GM19238 (cell line): ENCODE measurements at regions not wholly inside any gene's neighbourhood (a gene's known extent, or its start where the extent isn't known, plus 50 kb on each side); places are given as distances from the start of the nearest gene placed in this dataset.

ENCODE experiments used
- DNase-seq: peaks from one replicate; pipeline ENCODE4 v3.0.0; 2011; ENCODE audit warnings: low spot score; ENCODE audit not compliant: insufficient read length

GRCh38 chr9:85263288-85263687, 478.5 kb downstream of the AGTPBP1 start:
- DNase-seq, result no peak

GRCh38 chr9:85262333-85262732, 479.4 kb downstream of the AGTPBP1 start:
- DNase-seq, result no peak

GRCh38 chr9:85260275-85260845, 481.4 kb downstream of the AGTPBP1 start:
- DNase-seq, result no peak

- peak; percentile 23 for DNase-seq
Measured at GRCh38 chr9:85258823-85259370, 482.9 kb downstream of the AGTPBP1 start.

- DNase-seq, result no peak
Measured at GRCh38 chr9:85258236-85258635, 483.5 kb downstream of the AGTPBP1 start.

- DNase-seq, result no peak
Measured at GRCh38 chr9:85249313-85249621, 492.5 kb downstream of the AGTPBP1 start.

GRCh38 chr9:85248514-85249312, 493.0 kb downstream of the AGTPBP1 start:
- no peak for DNase-seq

- DNase-seq, result no peak
Measured at GRCh38 chr9:85246541-85246940, 495.2 kb downstream of the AGTPBP1 start.

GRCh38 chr9:85244856-85245255, 496.9 kb downstream of the AGTPBP1 start:
- DNase-seq, result no peak

GRCh38 chr9:85243977-85244376, 497.8 kb downstream of the AGTPBP1 start:
- no peak for DNase-seq

GRCh38 chr9:85237478-85237877, 504.3 kb downstream of the AGTPBP1 start:
- no peak for DNase-seq

GRCh38 chr9:85230081-85230480, 511.7 kb downstream of the AGTPBP1 start:
- DNase-seq, result no peak

- no peak for DNase-seq
Measured at GRCh38 chr9:85228111-85228855, 513.5 kb downstream of the AGTPBP1 start.

- DNase-seq, result no peak
Measured at GRCh38 chr9:85225180-85225579, 516.6 kb downstream of the AGTPBP1 start.

GRCh38 chr9:85224729-85225128, 517.0 kb downstream of the AGTPBP1 start:
- no peak for DNase-seq

GRCh38 chr9:85224301-85224700, 517.5 kb downstream of the AGTPBP1 start:
- DNase-seq, result no peak

- no peak for DNase-seq
Measured at GRCh38 chr9:85223506-85224125, 518.1 kb downstream of the AGTPBP1 start.

- DNase-seq, result no peak
Measured at GRCh38 chr9:85216601-85217000, 525.2 kb downstream of the AGTPBP1 start.

- DNase-seq, result no peak
Measured at GRCh38 chr9:85215961-85216360, 525.8 kb downstream of the AGTPBP1 start.

- no peak for DNase-seq
Measured at GRCh38 chr9:85215416-85215815, 526.3 kb downstream of the AGTPBP1 start.

GRCh38 chr9:85213650-85214607, 527.8 kb downstream of the AGTPBP1 start:
- DNase-seq, result no peak
